KMS-11 (cell line): ENCODE measurements at regions not wholly inside any gene's neighbourhood (a gene's known extent, or its start where the extent isn't known, plus 50 kb on each side); places are given as distances from the start of the nearest gene placed in this dataset.

Experiments
- H2AFZ ChIP-seq: fragments of 200-600 bp; sonication (generic); 2 replicates; pipeline ENCODE4 v1.6.1; 2016; ENCODE audit warnings: antibody characterized with exemption, mixed run types, low read depth
- H3K27ac ChIP-seq: fragments of 200-600 bp; sonication (generic); 2 replicates; pipeline ENCODE4 v1.6.1; 2016; ENCODE audit warnings: mild to moderate bottlenecking, mixed run types
- H3K27me3 ChIP-seq: fragments of 200-600 bp; sonication (generic); 2 replicates; pipeline ENCODE4 v1.6.1; 2017; ENCODE audit warnings: mild to moderate bottlenecking, low read depth, mixed run types, moderate library complexity; ENCODE audit not compliant: insufficient read depth
- H3K36me3 ChIP-seq: fragments of 200-600 bp; sonication (generic); 2 replicates; pipeline ENCODE4 v1.6.1; 2017; ENCODE audit warnings: mild to moderate bottlenecking, mixed run types; ENCODE audit not compliant: insufficient read depth
- H3K4me1 ChIP-seq: fragments of 200-600 bp; sonication (generic); 2 replicates; pipeline ENCODE4 v1.6.1; 2016; ENCODE audit warnings: mild to moderate bottlenecking, low read depth, mixed run types; ENCODE audit not compliant: poor library complexity, severe bottlenecking
- H3K4me2 ChIP-seq: fragments of 200-600 bp; sonication (generic); 2 replicates; pipeline ENCODE4 v1.7.0; 2016; ENCODE audit warnings: mild to moderate bottlenecking, mixed run types
- H3K4me3 ChIP-seq: fragments of 200-600 bp; sonication (generic); IDR thresholded peaks from 2 replicates; pipeline ENCODE4 v1.6.1; 2017; ENCODE audit warnings: low read depth, low read length, mixed read lengths; ENCODE audit not compliant: insufficient read depth
- H3K79me2 ChIP-seq: fragments of 200-600 bp; sonication (generic); 2 replicates; pipeline ENCODE4 v1.6.1; 2016; ENCODE audit warnings: low read depth, mixed run types; ENCODE audit not compliant: insufficient read depth
- H3K9ac ChIP-seq: fragments of 200-600 bp; sonication (generic); 2 replicates; pipeline ENCODE4 v1.6.1; 2016; ENCODE audit warnings: mild to moderate bottlenecking, mixed run types
- H4K20me1 ChIP-seq: fragments of 200-600 bp; sonication (generic); 2 replicates; pipeline ENCODE4 v1.6.1; 2016; ENCODE audit warnings: mild to moderate bottlenecking, mixed run types; ENCODE audit not compliant: insufficient read depth
- CTCF ChIP-seq: fragments of 200-600 bp; sonication (generic); conservative IDR thresholded peaks from 2 replicates; pipeline ENCODE4 v1.6.1; 2017; ENCODE audit warnings: low read depth, mild to moderate bottlenecking, antibody characterized with exemption, low read length, moderate library complexity, mixed read lengths

DNA sequence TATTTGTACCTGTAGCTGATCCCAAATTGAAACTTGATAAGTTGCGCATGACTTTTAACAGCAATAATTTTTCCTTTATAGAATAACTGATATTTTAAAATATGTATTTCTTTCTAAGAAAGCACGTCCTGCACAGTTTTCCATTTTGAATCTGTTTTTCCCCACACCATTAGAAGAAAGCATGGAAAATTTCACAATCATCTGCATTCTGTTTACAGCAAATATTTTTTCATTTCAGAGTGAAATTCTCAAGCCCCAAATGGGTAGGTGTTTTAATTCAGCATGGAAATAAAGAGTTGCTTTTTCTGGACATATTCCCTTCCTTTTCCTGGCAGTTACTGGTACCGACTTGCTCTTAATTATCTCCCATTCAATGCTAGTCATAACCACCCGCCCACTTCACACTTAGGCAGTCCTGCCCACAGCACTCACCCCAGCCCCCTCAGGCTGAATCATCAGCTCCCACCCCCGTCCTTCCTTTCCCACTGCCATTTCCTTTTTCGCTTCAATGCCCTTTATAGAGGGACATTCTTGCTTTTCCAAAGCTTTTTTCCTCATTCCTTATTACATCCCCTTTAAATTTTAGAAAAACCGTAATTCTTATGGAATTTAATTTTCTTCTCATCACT lies 89.2 kb upstream of the GLS start:
- no peak overlapping the region for H2AFZ ChIP-seq
- no peak overlapping the region for H3K9ac ChIP-seq
- no peaks in the 10 kb centered on the region for H3K36me3 ChIP-seq
- no peak for TF ChIP-seq CTCF
- no peaks in the 10 kb centered on the region for H3K27me3 ChIP-seq
- no peaks in the 10 kb centered on the region for H4K20me1 ChIP-seq
- no peak overlapping the region for H3K4me2 ChIP-seq
- H3K27ac ChIP-seq = no peak overlapping the region
- H3K4me3 ChIP-seq = no peak overlapping the region
- H3K79me2 ChIP-seq = no peaks in the 10 kb centered on the region
- no peaks in the 10 kb centered on the region for H3K4me1 ChIP-seq

DNA sequence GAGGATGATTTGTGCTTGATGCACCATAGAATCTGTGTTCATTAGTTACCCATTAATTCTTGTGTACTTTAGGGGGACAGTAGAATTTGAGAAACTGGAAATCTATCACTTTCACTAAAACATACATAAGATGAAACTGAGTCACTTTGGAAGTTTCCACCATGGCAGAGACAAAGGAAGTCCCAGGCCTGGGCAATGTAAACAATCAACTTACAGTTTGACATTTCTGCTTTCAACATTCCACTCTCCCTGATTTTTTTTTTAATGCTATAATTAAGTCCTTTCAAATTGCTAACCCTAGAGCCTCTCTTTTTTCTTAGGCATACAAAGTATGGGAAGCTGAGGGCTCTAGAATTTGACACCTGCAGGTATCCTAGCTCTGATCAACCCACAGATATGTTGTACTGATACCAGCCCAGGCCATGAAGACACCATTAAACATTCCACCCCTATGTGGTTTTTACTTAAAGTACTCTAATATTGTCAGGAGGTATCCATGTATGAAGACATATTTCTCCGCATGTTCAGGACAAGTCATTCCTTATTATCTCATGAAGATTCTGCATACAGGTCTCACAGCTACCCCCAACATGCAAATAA lies 88.5 kb upstream of the GLS start:
- no peaks in the 10 kb centered on the region for H3K79me2 ChIP-seq
- H3K27ac ChIP-seq = no peak overlapping the region
- no peak for TF ChIP-seq CTCF
- H2AFZ ChIP-seq = no peak overlapping the region
- H4K20me1 ChIP-seq = no peaks in the 10 kb centered on the region
- no peaks in the 10 kb centered on the region for H3K27me3 ChIP-seq
- H3K9ac ChIP-seq = no peak overlapping the region
- no peaks in the 10 kb centered on the region for H3K36me3 ChIP-seq
- H3K4me1 ChIP-seq = no peaks in the 10 kb centered on the region
- no peak overlapping the region for H3K4me3 ChIP-seq
- no peak overlapping the region for H3K4me2 ChIP-seq

DNA sequence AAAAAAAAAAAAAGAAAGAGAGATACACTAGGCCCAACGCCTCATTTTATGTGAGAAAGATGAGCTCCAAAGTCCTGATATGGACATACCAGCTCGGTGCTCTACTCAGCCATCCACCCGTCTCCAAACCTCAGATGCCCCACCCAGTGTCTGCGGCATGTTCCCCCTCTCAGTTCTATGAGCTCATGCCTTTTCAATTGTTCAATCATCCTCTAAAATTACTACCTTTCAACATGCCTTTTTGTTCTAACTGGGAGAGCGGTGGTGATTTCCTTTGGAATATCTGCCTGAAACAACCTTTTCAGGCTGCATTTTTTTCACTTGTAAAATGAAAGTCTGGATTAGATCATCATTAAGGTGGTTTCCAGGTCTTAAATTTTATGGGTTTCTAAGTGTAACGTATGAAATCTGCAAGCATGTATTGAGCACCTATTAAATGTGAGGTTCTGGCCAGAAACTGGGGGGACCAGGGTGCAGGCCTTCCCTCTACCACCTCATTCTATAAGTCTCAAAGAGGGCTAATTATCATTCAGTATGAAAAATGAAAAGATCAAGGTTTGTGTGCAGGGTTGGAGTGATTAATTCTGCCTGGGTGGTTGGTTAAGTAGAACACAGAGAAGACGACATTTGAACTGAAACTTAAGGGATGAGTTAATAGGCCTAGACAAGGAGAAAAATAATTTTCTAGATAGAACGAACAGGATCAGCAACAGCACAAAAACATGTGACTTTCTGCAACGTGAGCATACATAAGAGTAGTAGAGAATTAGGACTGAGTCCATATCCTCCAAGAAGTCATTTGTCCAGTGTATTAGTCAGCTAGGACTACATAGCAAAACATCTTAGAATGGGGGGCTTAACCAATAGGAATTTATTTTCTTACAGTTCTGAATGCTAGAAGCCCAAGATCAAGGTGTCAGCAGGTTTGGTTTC lies 87.4 kb upstream of the GLS start:
- Histone ChIP-seq H3K27me3 (no peaks in the 10 kb centered on the region), H4K20me1 (no peaks in the 10 kb centered on the region), H3K27ac (no peak overlapping the region), H3K4me1 (no peaks in the 10 kb centered on the region), H3K4me3 (no peak overlapping the region), H3K9ac (no peak overlapping the region), H3K4me2 (no peak overlapping the region), H3K79me2 (no peaks in the 10 kb centered on the region), H3K36me3 (no peaks in the 10 kb centered on the region), H2AFZ (no peak overlapping the region)
- no peak for TF ChIP-seq CTCF

- no peak for TF ChIP-seq CTCF
- H2AFZ ChIP-seq = no peak overlapping the region
Measured at GRCh38 chr2:190794377-190794776, 86.2 kb upstream of the GLS start.

More at GRCh38 chr2:190794377-190794776, 86.2 kb upstream of the GLS start:
- Histone ChIP-seq H3K27ac (no peak overlapping the region), H3K4me1 (no peaks in the 10 kb centered on the region), H3K27me3 (no peaks in the 10 kb centered on the region), H4K20me1 (no peaks in the 10 kb centered on the region), H3K4me3 (no peak overlapping the region), H3K4me2 (no peak overlapping the region), H3K9ac (no peak overlapping the region), H3K36me3 (no peaks in the 10 kb centered on the region), H3K79me2 (no peaks in the 10 kb centered on the region)
